ENCODE measurements at regions not wholly inside any gene's neighbourhood (a gene's known extent, or its start where the extent isn't known, plus 50 kb on each side); places are given as distances from the start of the nearest gene placed in this dataset.
"Not testable (repeated sequence)": the region's sequence is repeated elsewhere in the genome, so short reads cannot be mapped to it uniquely, and the experiment has no call there.

- Histone ChIP-seq H3K4me3 (ENCODE audit: low read depth, low read length, poor library complexity, severe bottlenecking) (no peak overlapping the region), H3K9me2 (ENCODE audit: low read depth, low read length) (no peaks in the 10 kb centered on the region), H3K9ac (ENCODE audit: low read length) (no peak overlapping the region), H3K79me2 (ENCODE audit: insufficient read depth, low read length) (no peaks in the 10 kb centered on the region), H4K20me1 (ENCODE audit: insufficient read depth, low read length) (no peaks in the 10 kb centered on the region), H2AFZ (ENCODE audit: low read length) (no peak overlapping the region), H3K4me1 (ENCODE audit: insufficient read depth, low read length, severe bottlenecking) (no peaks in the 10 kb centered on the region), H3K36me3 (ENCODE audit: insufficient read depth, low read length) (no peaks in the 10 kb centered on the region), H3K9me3 (ENCODE audit: low read length) (no peaks in the 10 kb centered on the region), H3K27me3 (ENCODE audit: insufficient read depth, low read length) (peaks cover 5% of the 10 kb centered on the region), H3F3A (ENCODE audit: insufficient read depth, low read length) (no peaks in the 10 kb centered on the region), H3K4me2 (ENCODE audit: low read length) (no peak overlapping the region), H3K27ac (ENCODE audit: low read depth, low read length, poor library complexity, severe bottlenecking) (no peak overlapping the region)
- TF ChIP-seq, protein P1, sequence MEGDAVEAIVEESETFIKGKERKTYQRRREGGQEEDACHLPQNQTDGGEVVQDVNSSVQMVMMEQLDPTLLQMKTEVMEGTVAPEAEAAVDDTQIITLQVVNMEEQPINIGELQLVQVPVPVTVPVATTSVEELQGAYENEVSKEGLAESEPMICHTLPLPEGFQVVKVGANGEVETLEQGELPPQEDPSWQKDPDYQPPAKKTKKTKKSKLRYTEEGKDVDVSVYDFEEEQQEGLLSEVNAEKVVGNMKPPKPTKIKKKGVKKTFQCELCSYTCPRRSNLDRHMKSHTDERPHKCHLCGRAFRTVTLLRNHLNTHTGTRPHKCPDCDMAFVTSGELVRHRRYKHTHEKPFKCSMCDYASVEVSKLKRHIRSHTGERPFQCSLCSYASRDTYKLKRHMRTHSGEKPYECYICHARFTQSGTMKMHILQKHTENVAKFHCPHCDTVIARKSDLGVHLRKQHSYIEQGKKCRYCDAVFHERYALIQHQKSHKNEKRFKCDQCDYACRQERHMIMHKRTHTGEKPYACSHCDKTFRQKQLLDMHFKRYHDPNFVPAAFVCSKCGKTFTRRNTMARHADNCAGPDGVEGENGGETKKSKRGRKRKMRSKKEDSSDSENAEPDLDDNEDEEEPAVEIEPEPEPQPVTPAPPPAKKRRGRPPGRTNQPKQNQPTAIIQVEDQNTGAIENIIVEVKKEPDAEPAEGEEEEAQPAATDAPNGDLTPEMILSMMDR (IDR thresholded peaks at IDR 0.05; ENCODE audit: low read length) = no peak
- TF ChIP-seq EZH2 (IDR thresholded peaks at IDR 0.05; ENCODE audit: borderline replicate concordance, low read length) = no peak
Observed at GRCh38 chr7:131941291-131941690, 384.9 kb upstream of the PODXL start.

- Histone ChIP-seq H3K9me2 (ENCODE audit: low read depth, low read length) (no peaks in the 10 kb centered on the region), H3F3A (ENCODE audit: insufficient read depth, low read length) (no peaks in the 10 kb centered on the region), H2AFZ (ENCODE audit: low read length) (no peak overlapping the region), H3K4me3 (ENCODE audit: low read depth, low read length, poor library complexity, severe bottlenecking) (no peak overlapping the region), H3K9ac (ENCODE audit: low read length) (no peak overlapping the region), H3K27ac (ENCODE audit: low read depth, low read length, poor library complexity, severe bottlenecking) (no peak overlapping the region), H4K20me1 (ENCODE audit: insufficient read depth, low read length) (no peaks in the 10 kb centered on the region), H3K27me3 (ENCODE audit: insufficient read depth, low read length) (peaks cover 5% of the 10 kb centered on the region), H3K4me2 (ENCODE audit: low read length) (no peak overlapping the region), H3K4me1 (ENCODE audit: insufficient read depth, low read length, severe bottlenecking) (no peaks in the 10 kb centered on the region), H3K79me2 (ENCODE audit: insufficient read depth, low read length) (no peaks in the 10 kb centered on the region), H3K9me3 (ENCODE audit: low read length) (no peaks in the 10 kb centered on the region), H3K36me3 (ENCODE audit: insufficient read depth, low read length) (no peaks in the 10 kb centered on the region)
- TF ChIP-seq, protein P1 (IDR thresholded peaks at IDR 0.05; ENCODE audit: low read length) = no peak
- TF ChIP-seq EZH2 (IDR thresholded peaks at IDR 0.05; ENCODE audit: borderline replicate concordance, low read length) = no peak
Observed at GRCh38 chr7:131940621-131941165, 384.3 kb upstream of the PODXL start.

DNA sequence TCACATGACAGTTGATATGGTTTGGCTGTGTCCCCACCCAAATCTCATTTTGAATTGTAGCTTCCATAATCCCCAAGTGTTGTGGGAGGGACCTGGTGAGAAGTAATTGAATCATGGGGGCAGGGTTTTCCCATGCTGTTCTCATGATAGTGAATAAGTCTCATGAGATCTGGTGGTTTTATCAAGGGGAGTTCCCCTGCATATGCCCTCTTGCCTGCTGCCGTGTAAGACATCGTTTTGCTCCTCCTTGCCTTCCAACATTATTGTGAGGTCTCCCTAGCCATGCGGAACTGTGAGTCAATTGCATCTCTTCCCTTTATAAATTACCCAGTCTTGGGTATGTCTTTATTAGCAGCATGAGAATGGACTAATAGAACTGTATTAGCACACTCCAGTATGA lies 382.4 kb upstream of the PODXL start:
- not testable (repeated sequence) for H3K9me2 ChIP-seq (ENCODE audit: low read depth, low read length); H2AFZ ChIP-seq (ENCODE audit: low read length); H3K27me3 ChIP-seq (ENCODE audit: insufficient read depth, low read length); H3K4me1 ChIP-seq (ENCODE audit: insufficient read depth, low read length, severe bottlenecking); H3K9ac ChIP-seq (ENCODE audit: low read length); H3K36me3 ChIP-seq (ENCODE audit: insufficient read depth, low read length); H3K9me3 ChIP-seq (ENCODE audit: low read length); H3K27ac ChIP-seq (ENCODE audit: low read depth, low read length, poor library complexity, severe bottlenecking); H3F3A ChIP-seq (ENCODE audit: insufficient read depth, low read length); H3K4me2 ChIP-seq (ENCODE audit: low read length); H3K4me3 ChIP-seq (ENCODE audit: low read depth, low read length, poor library complexity, severe bottlenecking); H3K79me2 ChIP-seq (ENCODE audit: insufficient read depth, low read length); H4K20me1 ChIP-seq (ENCODE audit: insufficient read depth, low read length)

- H3K4me1 ChIP-seq (ENCODE audit: insufficient read depth, low read length, severe bottlenecking) = no peaks in the 10 kb centered on the region
- no peak for TF ChIP-seq EZH2 (IDR thresholded peaks at IDR 0.05; ENCODE audit: borderline replicate concordance, low read length)
- TF ChIP-seq, protein P1 (IDR thresholded peaks at IDR 0.05; ENCODE audit: low read length) = no peak
- H3K9me3 ChIP-seq (ENCODE audit: low read length) = no peaks in the 10 kb centered on the region
- H2AFZ ChIP-seq (ENCODE audit: low read length) = no peak overlapping the region
- H3K9ac ChIP-seq (ENCODE audit: low read length) = no peak overlapping the region
- no peak overlapping the region for H3K27ac ChIP-seq (ENCODE audit: low read depth, low read length, poor library complexity, severe bottlenecking)
- no peaks in the 10 kb centered on the region for H3F3A ChIP-seq (ENCODE audit: insufficient read depth, low read length)
- no peaks in the 10 kb centered on the region for H3K9me2 ChIP-seq (ENCODE audit: low read depth, low read length)
- no peaks in the 10 kb centered on the region for H4K20me1 ChIP-seq (ENCODE audit: insufficient read depth, low read length)
- H3K27me3 ChIP-seq (ENCODE audit: insufficient read depth, low read length) = no peaks in the 10 kb centered on the region; the same call in 1 of the 2 replicates
- no peaks in the 10 kb centered on the region for H3K79me2 ChIP-seq (ENCODE audit: insufficient read depth, low read length)
- no peaks in the 10 kb centered on the region for H3K36me3 ChIP-seq (ENCODE audit: insufficient read depth, low read length)
- H3K4me3 ChIP-seq (ENCODE audit: low read depth, low read length, poor library complexity, severe bottlenecking) = no peak overlapping the region
- no peak overlapping the region for H3K4me2 ChIP-seq (ENCODE audit: low read length)
Observed at GRCh38 chr7:131937868-131938267, 381.4 kb upstream of the PODXL start.
